HG02852 (cell line): ENCODE measurements at regions not wholly inside any gene's neighbourhood (a gene's known extent, or its start where the extent isn't known, plus 50 kb on each side); places are given as distances from the start of the nearest gene placed in this dataset.

Source experiments
- ATAC-seq: cut with Tn5 transposase; IDR thresholded peaks from one replicate; pipeline ENCODE4 v1.9.1; 2021; ENCODE audit warnings: mild to moderate bottlenecking, moderate library complexity; ENCODE audit not compliant: unreplicated experiment

GRCh38 chr13:47211106-47211505, 314.3 kb upstream of the HTR2A start:
- no peak for ATAC-seq

- ATAC-seq = no peak
Measured at GRCh38 chr13:47206111-47206510, 309.3 kb upstream of the HTR2A start.

GRCh38 chr13:47190696-47191305, 293.9 kb upstream of the HTR2A start:
- no peak for ATAC-seq

- no peak for ATAC-seq
Measured at GRCh38 chr13:47188802-47189201, 291.9 kb upstream of the HTR2A start.

GRCh38 chr13:47186471-47186870, 289.6 kb upstream of the HTR2A start:
- ATAC-seq = no peak

GRCh38 chr13:47184321-47184720, 287.5 kb upstream of the HTR2A start:
- ATAC-seq = no peak

GRCh38 chr13:47179321-47179720, 282.5 kb upstream of the HTR2A start:
- ATAC-seq = no peak

- ATAC-seq = no peak
Measured at GRCh38 chr13:47178090-47178950, 281.5 kb upstream of the HTR2A start.

- no peak for ATAC-seq
Measured at GRCh38 chr13:47175172-47175866, 278.5 kb upstream of the HTR2A start.

DNA sequence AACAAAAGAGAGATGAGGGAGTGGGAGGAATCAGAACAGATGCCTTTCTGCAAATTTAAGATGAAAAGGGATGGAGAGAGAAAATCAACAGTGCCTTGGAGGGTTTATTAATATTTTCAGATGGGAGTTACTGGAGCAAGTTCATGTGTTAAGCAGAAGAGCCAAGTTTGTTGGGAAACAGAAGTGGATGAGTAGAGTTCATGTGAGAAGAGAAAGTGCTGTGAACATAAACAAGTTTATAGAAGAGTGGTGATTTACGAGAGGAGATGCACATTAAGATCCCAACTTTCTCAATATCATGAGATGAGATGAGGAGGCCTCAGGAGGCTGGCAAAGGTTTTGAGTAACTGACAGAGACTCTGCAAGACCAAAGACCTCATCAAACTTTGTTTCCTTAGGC, 274.1 kb upstream of the HTR2A start:
- no peak for ATAC-seq

DNA sequence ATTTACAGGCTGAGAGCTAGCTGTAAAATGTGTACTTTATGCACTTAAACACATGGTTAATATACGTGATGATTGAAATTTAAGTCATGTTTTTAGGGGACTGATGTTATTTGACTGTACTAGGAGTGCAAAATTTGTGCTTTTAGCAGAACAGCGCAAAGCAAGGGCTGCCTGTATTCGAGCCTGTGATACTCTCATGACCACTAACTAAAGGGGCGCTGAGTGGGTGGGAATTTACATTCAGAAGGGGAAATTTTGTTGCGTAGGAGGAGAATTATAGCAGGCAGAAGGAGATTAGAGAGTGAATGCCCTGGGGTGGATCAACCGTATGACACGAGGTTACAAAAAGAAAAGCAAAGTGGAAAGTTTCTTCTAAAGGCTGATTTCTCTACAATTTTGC, 271.8 kb upstream of the HTR2A start:
- ATAC-seq = no peak

DNA sequence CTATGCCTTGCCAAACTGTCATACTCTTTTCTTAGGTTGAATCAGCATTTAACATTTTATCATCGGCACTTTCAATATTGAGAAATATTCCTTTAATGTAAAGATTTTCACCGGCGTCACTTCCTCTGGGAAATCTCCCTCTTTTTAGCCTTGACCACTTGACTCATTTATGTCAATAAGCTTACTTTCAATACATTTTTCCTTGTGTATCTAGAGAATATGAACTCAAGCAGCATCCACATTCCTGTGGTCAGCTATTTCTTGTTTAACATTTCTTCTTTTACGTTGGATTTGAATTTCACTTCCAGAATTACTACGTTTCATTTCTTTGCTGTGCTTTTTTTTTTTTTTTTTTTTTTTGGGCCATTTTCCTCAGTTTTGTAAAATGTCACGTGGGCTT, 271.2 kb upstream of the HTR2A start:
- ATAC-seq = no peak

DNA sequence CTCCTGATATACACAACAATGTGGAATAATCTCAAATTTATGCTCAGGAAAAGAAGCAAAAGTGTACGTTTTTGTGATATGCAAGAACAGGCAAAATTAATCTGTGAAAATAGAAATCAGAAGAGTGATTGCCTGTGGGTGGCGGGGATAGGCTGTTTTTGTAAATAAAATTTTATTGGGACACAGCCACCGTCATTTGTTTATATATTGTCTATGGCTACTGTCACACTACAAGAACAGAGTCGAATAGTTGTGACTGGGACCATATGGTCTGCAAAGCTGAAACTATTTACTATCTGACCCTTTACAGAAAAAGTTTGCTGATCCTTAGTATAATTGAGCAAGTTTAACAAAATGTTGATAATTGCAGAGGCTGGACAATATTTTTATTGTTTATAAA, 269.5 kb upstream of the HTR2A start:
- ATAC-seq = no peak

- ATAC-seq = no peak
Measured at GRCh38 chr13:47159853-47160550, 263.1 kb upstream of the HTR2A start.

DNA sequence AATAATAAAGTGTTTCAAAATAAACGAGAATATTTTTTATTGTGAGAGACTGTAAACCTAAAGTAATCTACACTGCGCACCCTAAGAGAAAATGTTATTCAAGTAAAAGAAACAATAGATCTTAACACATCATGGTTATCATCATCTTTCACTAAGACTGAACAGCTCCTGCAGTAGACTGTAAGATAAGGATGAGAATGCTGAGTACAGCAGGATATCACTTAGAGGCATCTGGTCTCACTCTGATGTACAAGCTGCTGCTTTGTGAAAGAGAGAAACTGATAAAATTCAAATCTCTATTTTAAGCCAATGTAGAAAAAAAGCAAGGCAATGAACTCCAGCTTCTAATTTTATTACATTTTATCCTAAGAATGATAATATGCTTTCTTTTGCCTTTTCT, 261.7 kb upstream of the HTR2A start:
- ATAC-seq = no peak

DNA sequence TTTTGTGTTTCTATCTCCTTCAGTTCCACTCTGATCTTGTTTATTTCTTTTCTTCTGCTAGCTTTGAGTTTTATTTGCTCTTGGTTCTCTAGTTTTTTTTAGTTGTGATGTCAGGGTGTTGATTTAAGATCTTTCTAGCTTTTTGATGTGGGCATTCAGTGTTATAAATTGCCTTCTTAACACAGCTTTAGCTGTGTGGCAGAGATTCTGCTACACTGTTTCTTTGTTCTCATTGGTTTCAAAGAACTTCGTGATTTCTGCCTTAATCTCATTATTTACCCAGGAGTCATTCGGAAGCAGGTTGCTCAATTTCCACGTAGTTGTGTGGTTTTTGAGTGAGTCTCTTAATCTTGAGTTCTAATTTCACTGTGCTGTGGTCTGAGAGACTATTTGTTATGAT, 251.7 kb upstream of the HTR2A start:
- ATAC-seq = no peak

DNA sequence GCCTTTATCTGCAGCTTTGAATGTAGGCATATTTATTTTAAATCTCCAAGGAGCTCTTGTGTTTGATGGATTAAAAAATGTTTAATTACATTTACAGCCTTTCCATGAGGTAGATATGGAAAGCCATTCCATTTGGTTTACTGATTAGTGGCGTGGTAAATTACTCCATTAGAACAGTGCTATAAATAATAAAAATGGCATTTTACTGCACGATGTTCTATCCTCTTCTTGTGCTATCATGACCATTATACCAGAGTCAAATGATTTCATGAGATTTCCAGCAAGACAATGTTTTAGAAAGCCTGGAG, 250.9 kb upstream of the HTR2A start:
- no peak for ATAC-seq

DNA sequence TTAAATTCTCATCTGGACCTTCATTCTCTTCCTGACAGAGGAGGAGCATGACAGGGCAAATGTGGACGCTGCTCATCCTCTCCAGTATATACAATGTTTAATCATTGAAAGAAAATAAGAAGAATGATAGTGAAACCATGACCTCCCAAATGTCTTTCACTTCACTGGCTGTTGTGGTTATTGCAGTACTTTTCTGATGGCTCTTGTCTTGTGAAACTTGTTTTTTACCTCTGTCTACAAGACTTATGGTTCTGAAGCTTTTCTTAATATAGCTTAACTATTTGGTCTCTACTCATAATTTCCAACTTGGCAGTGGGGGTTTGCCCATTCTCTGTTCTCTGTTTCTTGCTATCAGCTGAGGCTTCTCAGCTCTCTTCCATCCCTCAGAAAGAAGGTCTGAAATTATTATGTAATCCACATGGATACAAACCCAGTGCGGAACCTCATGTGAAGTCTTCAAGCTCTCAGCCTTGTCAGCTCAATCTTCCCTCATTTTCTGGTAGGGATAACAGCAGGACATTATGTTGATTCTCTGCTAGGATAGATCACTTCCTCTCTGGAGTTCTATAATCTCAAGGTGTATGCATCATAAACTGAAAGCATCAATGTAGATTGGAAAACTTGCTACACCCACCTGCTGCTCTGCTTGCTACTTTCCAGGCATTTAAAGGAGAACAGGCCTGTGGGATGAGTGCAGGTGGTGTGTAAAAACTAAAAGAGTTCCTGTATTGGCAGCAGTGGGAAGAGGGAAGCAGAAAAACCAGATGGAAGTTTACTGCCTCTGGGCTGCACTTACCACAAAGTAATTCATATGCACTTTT, 250.3 kb upstream of the HTR2A start:
- peak; percentile 96 for ATAC-seq

DNA sequence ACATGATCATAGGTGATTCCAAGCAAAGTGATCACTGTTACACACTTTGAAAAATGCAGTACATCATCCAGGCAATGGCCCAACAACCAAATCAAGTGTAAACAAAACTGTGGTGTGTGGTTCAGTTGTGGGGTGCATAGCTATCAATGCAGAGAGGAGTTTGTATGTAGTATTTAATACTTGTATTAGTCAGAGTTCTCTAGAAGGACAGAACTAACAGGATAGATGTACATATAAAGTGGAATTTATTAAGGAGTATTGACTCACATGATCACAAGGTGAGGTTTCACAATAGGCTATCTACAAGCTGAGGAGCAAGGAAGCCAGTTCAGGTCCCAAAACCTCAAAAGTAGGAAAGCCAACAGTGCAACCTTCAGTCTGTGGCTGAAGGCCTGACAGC, 249.3 kb upstream of the HTR2A start:
- no peak for ATAC-seq

DNA sequence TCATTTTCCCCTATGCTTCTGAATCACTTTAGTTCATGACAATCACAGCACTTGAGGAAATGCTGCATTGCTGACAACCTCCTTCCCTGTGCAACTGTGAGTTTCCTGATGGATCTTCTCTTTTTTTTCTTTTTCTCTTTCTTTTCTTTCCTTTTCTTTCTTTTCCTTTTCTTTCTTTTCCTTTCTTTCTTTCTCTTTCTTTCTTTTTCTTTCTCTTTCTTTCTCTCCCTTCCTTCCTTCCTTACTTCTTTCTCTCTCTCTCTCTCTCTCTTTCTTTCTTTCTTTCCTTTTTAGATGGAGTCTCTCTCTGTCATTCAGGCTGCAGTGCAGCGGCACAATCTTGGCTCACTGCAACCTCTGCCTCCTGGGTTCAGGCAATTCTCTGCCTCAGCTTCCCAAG, 247.9 kb upstream of the HTR2A start:
- ATAC-seq = no peak

DNA sequence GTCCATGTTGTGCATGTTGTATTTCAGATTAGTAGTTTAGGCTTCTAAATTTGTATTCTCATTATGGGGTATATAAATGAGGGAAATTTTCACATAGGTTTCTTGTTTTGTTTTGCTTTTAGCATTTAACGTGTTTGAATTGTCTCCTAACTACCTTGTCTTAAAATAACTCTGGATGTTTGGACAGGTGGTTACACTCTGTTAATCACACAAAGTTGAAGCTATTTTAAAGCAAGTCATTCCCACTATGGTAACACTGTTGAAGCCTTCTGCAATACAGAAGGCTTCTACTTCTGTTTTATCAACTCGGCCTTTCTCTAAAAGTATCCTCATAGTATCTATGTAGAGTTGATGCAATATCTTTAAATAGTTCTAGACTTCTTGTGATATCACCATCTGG, 245.3 kb upstream of the HTR2A start:
- no peak for ATAC-seq
